ENCODE measurements at regions not wholly inside any gene's neighbourhood (a gene's known extent, or its start where the extent isn't known, plus 50 kb on each side); places are given as distances from the start of the nearest gene placed in this dataset.

DNA sequence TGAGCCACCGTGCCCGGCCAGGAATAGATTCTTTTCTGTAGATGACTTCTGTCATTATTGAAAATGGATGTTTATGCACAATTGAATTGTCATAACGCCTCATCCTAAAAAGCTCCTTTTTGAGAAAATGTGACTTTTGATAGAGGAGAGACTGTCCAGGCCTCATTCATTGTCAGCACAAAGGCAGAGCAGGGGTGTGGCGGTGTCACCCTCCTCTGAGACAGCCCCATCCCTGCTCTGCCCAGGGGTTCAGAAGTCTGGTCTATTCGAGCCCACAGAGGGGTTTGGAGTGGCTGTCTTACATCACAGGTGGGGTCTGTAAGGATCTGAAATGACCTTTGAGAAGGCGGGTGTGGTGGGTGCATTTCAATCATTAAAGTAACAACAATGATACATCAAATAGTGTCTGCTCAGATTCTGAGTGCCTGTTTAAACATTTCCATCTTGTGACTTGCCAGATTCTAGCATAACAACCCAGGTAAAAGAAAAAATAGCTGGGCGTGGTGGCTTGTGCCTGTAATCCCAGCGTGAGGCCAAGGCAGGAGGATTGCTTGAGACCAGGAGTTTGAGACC lies 161.0 kb downstream of the SEC14L1 start:
- TF ChIP-seq SIN3A (IDR thresholded peaks at IDR 0.05; ENCODE audit: borderline replicate concordance, insufficient read depth, low read length), result no peak

DNA sequence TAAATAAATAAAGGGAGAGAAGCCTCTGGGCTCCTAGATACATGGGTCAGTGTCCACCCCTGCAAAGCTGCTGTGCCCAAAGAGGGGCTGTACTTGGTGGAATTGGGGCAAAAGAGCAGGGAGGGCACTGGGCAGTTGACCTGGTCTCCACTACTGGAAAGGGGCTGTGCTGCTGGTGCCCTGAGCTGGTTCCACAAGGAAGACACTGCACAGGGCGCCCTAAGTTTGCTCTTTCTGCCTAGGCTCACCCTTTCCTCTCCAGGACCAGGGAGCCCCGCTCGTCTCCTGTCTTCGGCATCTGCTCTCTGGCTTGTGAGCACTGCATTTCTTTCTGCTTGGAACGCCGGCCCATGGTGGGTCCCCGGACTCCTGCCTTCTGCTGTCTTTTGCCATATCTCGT lies 161.9 kb downstream of the SEC14L1 start:
- TF ChIP-seq, protein P1, sequence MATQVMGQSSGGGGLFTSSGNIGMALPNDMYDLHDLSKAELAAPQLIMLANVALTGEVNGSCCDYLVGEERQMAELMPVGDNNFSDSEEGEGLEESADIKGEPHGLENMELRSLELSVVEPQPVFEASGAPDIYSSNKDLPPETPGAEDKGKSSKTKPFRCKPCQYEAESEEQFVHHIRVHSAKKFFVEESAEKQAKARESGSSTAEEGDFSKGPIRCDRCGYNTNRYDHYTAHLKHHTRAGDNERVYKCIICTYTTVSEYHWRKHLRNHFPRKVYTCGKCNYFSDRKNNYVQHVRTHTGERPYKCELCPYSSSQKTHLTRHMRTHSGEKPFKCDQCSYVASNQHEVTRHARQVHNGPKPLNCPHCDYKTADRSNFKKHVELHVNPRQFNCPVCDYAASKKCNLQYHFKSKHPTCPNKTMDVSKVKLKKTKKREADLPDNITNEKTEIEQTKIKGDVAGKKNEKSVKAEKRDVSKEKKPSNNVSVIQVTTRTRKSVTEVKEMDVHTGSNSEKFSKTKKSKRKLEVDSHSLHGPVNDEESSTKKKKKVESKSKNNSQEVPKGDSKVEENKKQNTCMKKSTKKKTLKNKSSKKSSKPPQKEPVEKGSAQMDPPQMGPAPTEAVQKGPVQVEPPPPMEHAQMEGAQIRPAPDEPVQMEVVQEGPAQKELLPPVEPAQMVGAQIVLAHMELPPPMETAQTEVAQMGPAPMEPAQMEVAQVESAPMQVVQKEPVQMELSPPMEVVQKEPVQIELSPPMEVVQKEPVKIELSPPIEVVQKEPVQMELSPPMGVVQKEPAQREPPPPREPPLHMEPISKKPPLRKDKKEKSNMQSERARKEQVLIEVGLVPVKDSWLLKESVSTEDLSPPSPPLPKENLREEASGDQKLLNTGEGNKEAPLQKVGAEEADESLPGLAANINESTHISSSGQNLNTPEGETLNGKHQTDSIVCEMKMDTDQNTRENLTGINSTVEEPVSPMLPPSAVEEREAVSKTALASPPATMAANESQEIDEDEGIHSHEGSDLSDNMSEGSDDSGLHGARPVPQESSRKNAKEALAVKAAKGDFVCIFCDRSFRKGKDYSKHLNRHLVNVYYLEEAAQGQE (IDR thresholded peaks at IDR 0.05; ENCODE audit: insufficient read depth in 1 of 2, low read depth in 2 of 2, low read length in 2 of 2), result no peak
- no peak for TF ChIP-seq POLR2AphosphoS5 (IDR thresholded peaks at IDR 0.05; ENCODE audit: low read depth, low read length)
- no peak for TF ChIP-seq TAF1 (IDR thresholded peaks at IDR 0.05; ENCODE audit: borderline replicate concordance, insufficient read depth, low read length)
- TF ChIP-seq SIN3A (IDR thresholded peaks at IDR 0.05; ENCODE audit: borderline replicate concordance, insufficient read depth, low read length), result no peak
- no peak for TF ChIP-seq FOXP2 (optimal IDR thresholded peaks at IDR 0.05; ENCODE audit: borderline replicate concordance, extremely low read depth, extremely low read length, insufficient read depth)

DNA sequence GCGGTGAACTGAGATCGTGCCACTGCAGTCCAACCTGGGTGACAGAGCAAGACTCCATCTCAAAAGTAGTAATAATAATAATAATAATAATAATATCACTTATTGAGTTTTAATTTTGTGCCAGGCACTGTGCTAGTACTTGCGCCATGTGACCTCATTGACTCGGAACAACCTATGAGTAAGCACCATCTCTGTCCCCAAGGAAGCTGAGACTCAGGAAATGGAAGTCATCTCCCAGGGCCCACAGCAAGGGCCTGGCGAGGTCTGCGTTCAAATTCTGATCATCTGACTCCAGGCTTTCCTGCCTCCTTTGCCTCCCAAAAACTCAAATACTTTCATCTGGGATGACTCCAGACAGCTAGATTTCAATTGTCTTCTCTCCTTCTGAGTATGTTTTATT lies 162.9 kb downstream of the SEC14L1 start:
- TF ChIP-seq, protein P1 (IDR thresholded peaks at IDR 0.05; ENCODE audit: insufficient read depth in 1 of 2, low read depth in 2 of 2, low read length in 2 of 2), result no peak
- TF ChIP-seq POLR2AphosphoS5 (IDR thresholded peaks at IDR 0.05; ENCODE audit: low read depth, low read length), result no peak
- TF ChIP-seq TAF1 (IDR thresholded peaks at IDR 0.05; ENCODE audit: borderline replicate concordance, insufficient read depth, low read length), result no peak
- no peak for TF ChIP-seq SIN3A (IDR thresholded peaks at IDR 0.05; ENCODE audit: borderline replicate concordance, insufficient read depth, low read length)
- TF ChIP-seq FOXP2 (optimal IDR thresholded peaks at IDR 0.05; ENCODE audit: borderline replicate concordance, extremely low read depth, extremely low read length, insufficient read depth), result no peak

DNA sequence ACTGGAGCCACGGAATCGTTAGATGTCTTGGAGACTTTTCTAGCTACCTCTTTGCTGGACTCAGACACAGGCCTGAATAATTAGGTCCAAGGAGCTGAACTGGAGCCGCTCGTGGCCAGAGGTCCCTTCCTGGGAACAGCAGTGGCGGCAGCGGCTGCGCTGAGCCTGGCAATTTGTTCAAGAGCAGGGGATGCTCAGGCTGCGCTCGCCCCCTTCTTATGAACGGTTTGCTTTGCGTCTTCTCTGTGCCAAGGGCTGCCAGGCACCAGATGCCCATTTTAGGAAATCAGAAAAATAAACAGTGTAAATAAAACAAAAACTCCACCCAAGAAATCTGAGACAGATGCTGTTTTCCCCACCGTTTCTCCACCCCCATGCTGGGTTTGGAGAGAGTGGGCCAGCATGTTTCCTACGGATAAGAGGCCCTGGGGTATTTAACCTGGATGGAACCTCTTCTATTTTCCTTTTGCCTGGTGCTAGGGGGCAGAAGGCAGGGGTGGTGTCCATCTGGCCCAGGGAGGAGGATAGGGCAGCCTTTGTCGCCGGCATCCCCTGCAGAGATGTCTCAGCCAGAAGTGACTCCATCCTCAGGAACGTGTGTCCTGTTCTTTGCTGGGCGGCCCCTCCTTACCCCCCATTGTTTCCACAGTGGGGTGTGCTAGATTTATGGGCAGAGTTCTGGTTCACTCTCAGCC lies 163.4 kb downstream of the SEC14L1 start:
- TF ChIP-seq FOXP2 (optimal IDR thresholded peaks at IDR 0.05; ENCODE audit: borderline replicate concordance, extremely low read depth, extremely low read length, insufficient read depth) (no peak), SIN3A (IDR thresholded peaks at IDR 0.05; ENCODE audit: borderline replicate concordance, insufficient read depth, low read length) (no peak), TAF1 (IDR thresholded peaks at IDR 0.05; ENCODE audit: borderline replicate concordance, insufficient read depth, low read length) (no peak)
- TF ChIP-seq, protein P1 (IDR thresholded peaks at IDR 0.05; ENCODE audit: insufficient read depth in 1 of 2, low read depth in 2 of 2, low read length in 2 of 2), result no peak

DNA sequence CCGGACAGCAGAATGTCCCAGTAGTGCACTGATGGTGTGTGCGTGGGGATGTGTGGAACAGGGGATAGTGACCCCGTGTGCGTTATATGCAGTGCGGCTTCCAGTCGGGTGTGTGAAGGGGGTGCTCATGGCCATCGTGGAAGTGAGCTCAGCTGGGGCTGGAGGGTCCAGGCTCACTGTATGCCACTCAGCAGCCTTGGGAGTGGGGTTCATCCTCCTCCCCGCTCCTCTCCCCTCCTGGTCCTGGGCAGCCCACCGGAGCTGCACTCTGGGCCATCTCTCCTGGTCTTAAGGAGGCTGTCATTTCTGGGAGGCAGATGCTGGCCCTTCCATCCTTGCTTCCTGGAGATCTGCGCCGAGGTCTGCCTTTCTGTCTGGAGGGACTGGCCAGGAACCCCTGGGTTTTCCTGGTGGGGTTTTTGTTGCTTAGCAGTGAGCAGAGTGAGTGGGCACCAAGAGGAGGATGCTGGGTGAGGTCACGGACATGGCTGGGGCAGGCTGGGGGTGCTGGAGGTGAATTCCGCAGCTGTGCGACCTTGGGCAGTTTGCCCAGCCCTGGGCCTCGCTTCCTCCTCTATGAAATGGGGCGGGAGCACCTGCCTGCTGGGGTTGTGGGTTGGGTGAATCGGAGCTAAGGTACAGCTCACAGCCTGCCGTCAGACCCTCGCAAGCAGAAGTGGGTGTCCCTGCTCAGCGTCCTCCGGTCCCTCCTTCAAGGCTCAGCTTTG lies 164.1 kb downstream of the SEC14L1 start:
- TF ChIP-seq FOXP2 (optimal IDR thresholded peaks at IDR 0.05; ENCODE audit: borderline replicate concordance, extremely low read depth, extremely low read length, insufficient read depth) (no peak), TAF1 (IDR thresholded peaks at IDR 0.05; ENCODE audit: borderline replicate concordance, insufficient read depth, low read length) (no peak), SIN3A (IDR thresholded peaks at IDR 0.05; ENCODE audit: borderline replicate concordance, insufficient read depth, low read length) (no peak)

All from PFSK-1 (cell line).